ENCODE measurements at regions not wholly inside any gene's neighbourhood (a gene's known extent, or its start where the extent isn't known, plus 50 kb on each side); places are given as distances from the start of the nearest gene placed in this dataset.

GRCh38 chr12:130216031-130216430 lies 53.8 kb downstream of the FZD10 start:
- no peak for DNase-seq
- H3K4me3 ChIP-seq (ENCODE audit: control insufficient read depth in 1 of 7, extremely low read depth in 1 of 7, insufficient read depth in 4 of 7, low read depth in 2 of 7, low read length in 6 of 7) = no peak overlapping the region
- ChIA-PET POLR2A (no interaction called here), CTCF (no interaction called here)
- H3K4me1 ChIP-seq (ENCODE audit: control extremely low read depth in 1 of 4, control insufficient read depth in 4 of 4, insufficient read depth in 4 of 4, low read length in 3 of 4) = no peaks in the 10 kb centered on the region
- peaks cover 0 to 26% (median 0%) of the 10 kb centered on the region in 5 experiments for H3K27me3 ChIP-seq (replicated peaks in 2 of 5; ENCODE audit: control insufficient read depth in 4 of 5, insufficient read depth in 5 of 5, low read length in 4 of 5)
- H3K27ac ChIP-seq (ENCODE audit: insufficient read depth in 1 of 2, low read depth in 1 of 2, low read length in 2 of 2, poor library complexity in 1 of 2, severe bottlenecking in 2 of 2) = no peak overlapping the region
- H3K36me3 ChIP-seq (ENCODE audit: control insufficient read depth in 4 of 4, insufficient read depth in 4 of 4, low read length in 3 of 4) = no peaks in the 10 kb centered on the region
- no peaks in the 10 kb centered on the region for H3K9me3 ChIP-seq (ENCODE audit: control extremely low read depth in 1 of 5, control insufficient read depth in 4 of 5, insufficient read depth in 2 of 5, low read depth in 1 of 5, low read length in 4 of 5)
- 88% methylated on average over 6 of the region's 9 CpGs for WGBS (ENCODE audit: insufficient coverage)

GRCh38 chr12:130218682-130219081 lies 56.4 kb downstream of the FZD10 start:
- peaks cover 0 to 3% (median 0%) of the 10 kb centered on the region in 5 experiments for H3K9me3 ChIP-seq (ENCODE audit: control extremely low read depth in 1 of 5, control insufficient read depth in 4 of 5, insufficient read depth in 2 of 5, low read depth in 1 of 5, low read length in 4 of 5)
- POLR2A ChIA-PET = no interaction called here
- no peak overlapping the region for H3K27ac ChIP-seq (ENCODE audit: insufficient read depth in 1 of 2, low read depth in 1 of 2, low read length in 2 of 2, poor library complexity in 1 of 2, severe bottlenecking in 2 of 2)
- H3K36me3 ChIP-seq (ENCODE audit: control insufficient read depth in 4 of 4, insufficient read depth in 4 of 4, low read length in 3 of 4) = no peaks in the 10 kb centered on the region
- CTCF ChIA-PET = no interaction called here
- WGBS (ENCODE audit: insufficient coverage) = 90% methylated on average over 11 of the region's 12 CpGs
- H3K27me3 ChIP-seq (replicated peaks in 2 of 5; ENCODE audit: control insufficient read depth in 4 of 5, insufficient read depth in 5 of 5, low read length in 4 of 5) = peaks cover 0 to 45% (median 4%) of the 10 kb centered on the region in 5 experiments
- no peak for DNase-seq
- no peak overlapping the region for H3K4me3 ChIP-seq (ENCODE audit: control insufficient read depth in 1 of 7, extremely low read depth in 1 of 7, insufficient read depth in 4 of 7, low read depth in 2 of 7, low read length in 6 of 7)
- H3K4me1 ChIP-seq (ENCODE audit: control extremely low read depth in 1 of 4, control insufficient read depth in 4 of 4, insufficient read depth in 4 of 4, low read length in 3 of 4) = no peaks in the 10 kb centered on the region

GRCh38 chr12:130219929-130220705 lies 57.9 kb downstream of the FZD10 start:
- Histone ChIP-seq H3K9me3 (ENCODE audit: control extremely low read depth in 1 of 5, control insufficient read depth in 4 of 5, insufficient read depth in 2 of 5, low read depth in 1 of 5, low read length in 4 of 5) (peaks cover 0 to 3% (median 0%) of the 10 kb centered on the region in 5 experiments), H3K4me1 (ENCODE audit: control extremely low read depth in 1 of 4, control insufficient read depth in 4 of 4, insufficient read depth in 4 of 4, low read length in 3 of 4) (no peaks in the 10 kb centered on the region), H3K36me3 (ENCODE audit: control insufficient read depth in 4 of 4, insufficient read depth in 4 of 4, low read length in 3 of 4) (no peaks in the 10 kb centered on the region), H3K27ac (ENCODE audit: insufficient read depth in 1 of 2, low read depth in 1 of 2, low read length in 2 of 2, poor library complexity in 1 of 2, severe bottlenecking in 2 of 2) (no peak overlapping the region), H3K27me3 (replicated peaks in 2 of 5; ENCODE audit: control insufficient read depth in 4 of 5, insufficient read depth in 5 of 5, low read length in 4 of 5) (peaks cover 0 to 46% (median 6%) of the 10 kb centered on the region in 5 experiments), H3K4me3 (ENCODE audit: control insufficient read depth in 1 of 7, extremely low read depth in 1 of 7, insufficient read depth in 4 of 7, low read depth in 2 of 7, low read length in 6 of 7) (no peak overlapping the region)
- CTCF ChIA-PET = no interaction called here
- DNase-seq = no peak
- POLR2A ChIA-PET = no interaction called here
- WGBS (ENCODE audit: insufficient coverage) = 17% methylated on average over 8 of the region's 15 CpGs

- Histone ChIP-seq H3K4me1 (ENCODE audit: control extremely low read depth in 1 of 4, control insufficient read depth in 4 of 4, insufficient read depth in 4 of 4, low read length in 3 of 4) (no peaks in the 10 kb centered on the region), H3K27ac (ENCODE audit: insufficient read depth in 1 of 2, low read depth in 1 of 2, low read length in 2 of 2, poor library complexity in 1 of 2, severe bottlenecking in 2 of 2) (no peak overlapping the region), H3K9me3 (ENCODE audit: control extremely low read depth in 1 of 5, control insufficient read depth in 4 of 5, insufficient read depth in 2 of 5, low read depth in 1 of 5, low read length in 4 of 5) (peaks cover 0 to 3% (median 0%) of the 10 kb centered on the region in 5 experiments), H3K4me3 (ENCODE audit: control insufficient read depth in 1 of 7, extremely low read depth in 1 of 7, insufficient read depth in 4 of 7, low read depth in 2 of 7, low read length in 6 of 7) (no peak overlapping the region), H3K27me3 (replicated peaks in 2 of 5; ENCODE audit: control insufficient read depth in 4 of 5, insufficient read depth in 5 of 5, low read length in 4 of 5) (peaks cover 0 to 51% (median 6%) of the 10 kb centered on the region in 5 experiments), H3K36me3 (ENCODE audit: control insufficient read depth in 4 of 4, insufficient read depth in 4 of 4, low read length in 3 of 4) (no peaks in the 10 kb centered on the region)
- 25% methylated on average over 7 of the region's 9 CpGs for WGBS (ENCODE audit: insufficient coverage)
- CTCF ChIA-PET = no interaction called here
- POLR2A ChIA-PET = no interaction called here
- DNase-seq = no peak
Measured at GRCh38 chr12:130220706-130221100, 58.4 kb downstream of the FZD10 start.

GRCh38 chr12:130222519-130223218 lies 60.4 kb downstream of the FZD10 start:
- DNase-seq = no peak
- Histone ChIP-seq H3K27ac (ENCODE audit: insufficient read depth in 1 of 2, low read depth in 1 of 2, low read length in 2 of 2, poor library complexity in 1 of 2, severe bottlenecking in 2 of 2) (no peak overlapping the region), H3K4me3 (ENCODE audit: control insufficient read depth in 1 of 7, extremely low read depth in 1 of 7, insufficient read depth in 4 of 7, low read depth in 2 of 7, low read length in 6 of 7) (no peak overlapping the region), H3K9me3 (ENCODE audit: control extremely low read depth in 1 of 5, control insufficient read depth in 4 of 5, insufficient read depth in 2 of 5, low read depth in 1 of 5, low read length in 4 of 5) (peaks cover 0 to 5% (median 0%) of the 10 kb centered on the region in 5 experiments), H3K27me3 (replicated peaks in 2 of 5; ENCODE audit: control insufficient read depth in 4 of 5, insufficient read depth in 5 of 5, low read length in 4 of 5) (peaks cover 0 to 51% (median 6%) of the 10 kb centered on the region in 5 experiments), H3K36me3 (ENCODE audit: control insufficient read depth in 4 of 4, insufficient read depth in 4 of 4, low read length in 3 of 4) (no peaks in the 10 kb centered on the region), H3K4me1 (ENCODE audit: control extremely low read depth in 1 of 4, control insufficient read depth in 4 of 4, insufficient read depth in 4 of 4, low read length in 3 of 4) (no peaks in the 10 kb centered on the region)
- ChIA-PET CTCF (no interaction called here), POLR2A (no interaction called here)
- WGBS (ENCODE audit: insufficient coverage) = 46% methylated on average over 21 of the region's 23 CpGs

GRCh38 chr12:130223767-130224244 lies 61.5 kb downstream of the FZD10 start:
- H3K36me3 ChIP-seq (ENCODE audit: control insufficient read depth in 4 of 4, insufficient read depth in 4 of 4, low read length in 3 of 4) = no peaks in the 10 kb centered on the region
- peaks cover 0 to 48% (median 6%) of the 10 kb centered on the region in 5 experiments for H3K27me3 ChIP-seq (replicated peaks in 2 of 5; ENCODE audit: control insufficient read depth in 4 of 5, insufficient read depth in 5 of 5, low read length in 4 of 5)
- ChIA-PET CTCF (no interaction called here), POLR2A (no interaction called here)
- H3K4me1 ChIP-seq (ENCODE audit: control extremely low read depth in 1 of 4, control insufficient read depth in 4 of 4, insufficient read depth in 4 of 4, low read length in 3 of 4) = no peaks in the 10 kb centered on the region
- peaks cover 0 to 5% (median 0%) of the 10 kb centered on the region in 5 experiments for H3K9me3 ChIP-seq (ENCODE audit: control extremely low read depth in 1 of 5, control insufficient read depth in 4 of 5, insufficient read depth in 2 of 5, low read depth in 1 of 5, low read length in 4 of 5)
- H3K4me3 ChIP-seq (ENCODE audit: control insufficient read depth in 1 of 7, extremely low read depth in 1 of 7, insufficient read depth in 4 of 7, low read depth in 2 of 7, low read length in 6 of 7) = no peak overlapping the region
- no peak for DNase-seq
- H3K27ac ChIP-seq (ENCODE audit: insufficient read depth in 1 of 2, low read depth in 1 of 2, low read length in 2 of 2, poor library complexity in 1 of 2, severe bottlenecking in 2 of 2) = no peak overlapping the region
- WGBS (ENCODE audit: insufficient coverage) = 94% methylated on average over 6 of the region's 6 CpGs

- ChIA-PET POLR2A (no interaction called here), CTCF (no interaction called here)
- Histone ChIP-seq H3K4me3 (ENCODE audit: control insufficient read depth in 1 of 7, extremely low read depth in 1 of 7, insufficient read depth in 4 of 7, low read depth in 2 of 7, low read length in 6 of 7) (no peak overlapping the region), H3K9me3 (ENCODE audit: control extremely low read depth in 1 of 5, control insufficient read depth in 4 of 5, insufficient read depth in 2 of 5, low read depth in 1 of 5, low read length in 4 of 5) (peaks cover 0 to 9% (median 0%) of the 10 kb centered on the region in 5 experiments), H3K27ac (ENCODE audit: insufficient read depth in 1 of 2, low read depth in 1 of 2, low read length in 2 of 2, poor library complexity in 1 of 2, severe bottlenecking in 2 of 2) (no peak overlapping the region), H3K27me3 (replicated peaks in 2 of 5; ENCODE audit: control insufficient read depth in 4 of 5, insufficient read depth in 5 of 5, low read length in 4 of 5) (peaks cover 0 to 41% (median 6%) of the 10 kb centered on the region in 5 experiments), H3K36me3 (ENCODE audit: control insufficient read depth in 4 of 4, insufficient read depth in 4 of 4, low read length in 3 of 4) (no peaks in the 10 kb centered on the region), H3K4me1 (ENCODE audit: control extremely low read depth in 1 of 4, control insufficient read depth in 4 of 4, insufficient read depth in 4 of 4, low read length in 3 of 4) (no peaks in the 10 kb centered on the region)
- WGBS (ENCODE audit: insufficient coverage) = 90% methylated on average over 8 of the region's 14 CpGs
- DNase-seq = no peak
Measured at GRCh38 chr12:130224613-130225012, 62.3 kb downstream of the FZD10 start.
